HG03139 (cell line): ENCODE measurements at regions not wholly inside any gene's neighbourhood (a gene's known extent, or its start where the extent isn't known, plus 50 kb on each side); places are given as distances from the start of the nearest gene placed in this dataset.

Experiments used
- ATAC-seq: cut with Tn5 transposase; IDR thresholded peaks from one replicate; pipeline ENCODE4 v1.9.1; 2021; ENCODE audit not compliant: unreplicated experiment

GRCh38 chr20:58092353-58092752, 136.1 kb downstream of the ANKRD60 start:
- ATAC-seq: no peak

- ATAC-seq: no peak
These were observed 136.6 kb downstream of the ANKRD60 start for GRCh38 chr20:58091810-58092209.

DNA sequence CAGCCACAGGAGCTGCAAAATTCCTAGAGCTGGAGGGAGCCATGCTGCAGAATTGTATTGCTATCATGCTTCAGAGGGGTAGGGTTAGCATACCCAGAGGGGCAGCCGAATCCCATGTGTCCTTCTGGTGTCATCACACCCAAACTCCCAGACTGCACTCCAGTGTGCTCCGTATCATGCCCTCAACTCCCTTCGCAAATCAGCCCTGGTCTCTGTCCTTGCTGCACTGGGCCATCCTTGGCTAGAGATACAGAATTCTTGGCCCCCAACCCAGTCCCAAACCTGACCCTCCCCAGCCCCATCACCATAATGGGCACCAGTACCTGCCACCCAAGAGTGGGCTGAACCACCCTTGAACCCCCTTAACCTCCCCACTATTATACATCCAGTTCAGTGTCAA, 138.3 kb downstream of the ANKRD60 start:
- ATAC-seq: no peak

GRCh38 chr20:58088625-58089024, 139.8 kb downstream of the ANKRD60 start:
- no peak for ATAC-seq

DNA sequence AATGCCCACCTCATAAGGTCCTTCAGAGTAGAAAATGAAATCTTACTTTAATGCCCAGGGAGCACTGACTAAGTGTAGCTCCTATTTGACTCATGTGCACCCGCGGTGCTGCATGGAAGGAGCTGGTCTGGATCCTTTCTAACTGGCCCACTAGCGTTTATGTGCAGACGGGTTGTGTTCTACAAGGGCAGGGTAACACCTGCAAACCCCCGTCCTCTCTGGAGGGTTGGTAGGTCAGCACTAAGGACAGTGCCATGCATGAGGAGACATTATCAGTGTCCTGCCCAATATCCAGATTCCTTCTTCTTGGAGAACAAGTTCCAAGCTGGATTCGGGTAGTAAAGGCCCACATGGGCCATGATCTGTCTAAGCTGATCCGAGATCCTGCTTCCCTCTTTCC, 140.3 kb downstream of the ANKRD60 start:
- no peak for ATAC-seq

GRCh38 chr20:58087562-58087858, 140.9 kb downstream of the ANKRD60 start:
- no peak for ATAC-seq

DNA sequence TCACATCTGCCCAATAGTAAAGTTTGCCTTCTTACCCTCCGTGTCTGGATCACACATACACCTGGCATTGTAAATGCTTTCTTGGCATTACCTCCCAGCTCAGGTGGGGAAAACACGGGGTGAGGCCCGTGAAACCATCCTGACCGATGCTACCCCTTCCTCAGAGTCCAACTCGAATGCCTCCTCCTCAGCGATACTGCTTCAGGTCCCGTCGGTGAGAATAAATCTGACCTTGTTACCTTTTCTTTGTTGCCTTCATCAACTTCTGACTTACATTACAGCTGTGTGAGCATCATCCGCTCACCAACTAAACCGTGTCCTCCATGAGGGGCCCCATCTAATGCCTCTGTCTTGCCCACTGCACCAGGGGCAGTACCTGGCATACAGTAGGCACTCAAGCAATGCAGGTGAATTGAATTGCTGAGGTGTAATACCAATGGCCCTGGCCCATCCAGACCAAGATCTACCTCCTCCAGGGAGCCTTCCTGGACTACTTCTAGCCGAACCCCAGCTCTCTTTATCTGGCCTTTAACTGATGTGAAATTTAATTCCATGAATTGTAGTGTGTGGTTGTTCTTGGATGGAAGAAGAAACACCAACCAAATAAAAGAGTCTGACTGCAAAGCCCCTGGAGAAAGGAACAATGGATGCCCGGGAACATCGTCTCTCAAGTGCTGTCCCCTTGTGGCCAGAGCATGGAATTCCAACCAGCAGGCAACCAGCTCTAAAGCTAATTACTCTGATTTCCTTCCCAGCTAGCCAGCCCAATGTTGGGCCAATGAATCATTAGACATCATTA, 141.5 kb downstream of the ANKRD60 start:
- ATAC-seq: no peak

DNA sequence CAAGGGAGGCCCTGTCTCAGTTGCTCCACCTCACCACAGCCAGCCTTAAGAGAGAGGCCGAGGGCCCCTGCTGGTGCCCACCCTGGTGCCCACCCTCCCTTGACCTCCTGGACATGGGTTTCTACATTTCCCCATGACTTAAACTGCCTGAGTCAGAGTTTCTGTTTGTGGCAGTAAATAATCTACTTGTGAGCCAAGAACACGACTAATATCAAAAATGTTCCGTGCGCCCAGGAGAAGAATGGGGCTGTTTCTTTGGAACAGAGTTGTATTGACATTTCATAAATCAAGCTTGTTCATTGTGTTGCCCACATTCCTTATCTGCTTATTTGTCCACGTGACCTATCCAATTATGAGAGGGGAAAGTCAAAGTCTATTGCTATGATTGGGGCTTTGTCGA, 143.5 kb downstream of the ANKRD60 start:
- ATAC-seq: no peak

GRCh38 chr20:58084566-58084965, 143.9 kb downstream of the ANKRD60 start:
- no peak for ATAC-seq

- no peak for ATAC-seq
These were observed 146.6 kb downstream of the ANKRD60 start for GRCh38 chr20:58081846-58082245.

DNA sequence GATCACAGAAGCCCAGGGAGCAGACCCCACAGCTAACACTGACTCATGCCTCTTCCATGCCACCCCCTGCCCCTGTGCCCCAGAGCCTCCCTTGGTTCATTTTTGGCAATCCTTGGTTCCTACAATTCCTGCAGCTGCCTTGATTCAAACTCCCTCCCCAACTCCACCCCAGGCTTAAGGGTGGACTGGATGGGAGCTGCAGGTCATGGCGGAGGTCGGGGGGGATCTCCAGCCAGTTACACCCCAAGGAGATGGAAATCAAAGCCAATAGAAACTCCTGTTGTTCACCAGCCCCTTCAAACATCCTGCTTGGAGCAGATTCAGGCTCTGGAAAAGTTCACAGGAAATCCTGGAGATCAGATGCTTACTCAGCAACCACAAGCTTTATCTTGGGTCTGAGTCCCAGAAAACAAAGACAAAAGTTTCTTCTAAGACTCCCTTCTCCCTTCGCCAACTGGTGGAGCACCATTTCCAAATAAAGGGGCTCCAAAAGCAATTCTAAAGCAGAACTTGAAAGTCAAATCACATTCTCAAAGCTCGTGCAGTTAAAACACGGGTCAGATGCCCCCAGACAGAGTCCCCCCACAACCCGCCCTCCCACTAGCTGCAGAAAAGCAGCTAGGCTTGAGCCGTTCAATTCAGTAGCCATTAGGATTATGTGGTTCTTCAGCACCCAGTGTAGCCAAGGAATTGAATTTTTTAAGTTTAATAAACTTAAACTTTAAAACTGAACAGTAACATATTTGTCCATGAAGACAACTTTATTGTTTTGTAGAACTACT, 149.5 kb downstream of the ANKRD60 start:
- ATAC-seq: no peak

- ATAC-seq: no peak
These were observed 151.2 kb downstream of the ANKRD60 start for GRCh38 chr20:58077282-58077681.

- no peak for ATAC-seq
These were observed 152.0 kb downstream of the ANKRD60 start for GRCh38 chr20:58076405-58076804.

- no peak for ATAC-seq
These were observed 152.7 kb downstream of the ANKRD60 start for GRCh38 chr20:58075586-58076345.

GRCh38 chr20:58073945-58074856, 154.3 kb downstream of the ANKRD60 start:
- ATAC-seq: no peak

GRCh38 chr20:58072695-58073671, 155.5 kb downstream of the ANKRD60 start:
- ATAC-seq: no peak

GRCh38 chr20:58071991-58072390, 156.5 kb downstream of the ANKRD60 start:
- ATAC-seq: no peak

DNA sequence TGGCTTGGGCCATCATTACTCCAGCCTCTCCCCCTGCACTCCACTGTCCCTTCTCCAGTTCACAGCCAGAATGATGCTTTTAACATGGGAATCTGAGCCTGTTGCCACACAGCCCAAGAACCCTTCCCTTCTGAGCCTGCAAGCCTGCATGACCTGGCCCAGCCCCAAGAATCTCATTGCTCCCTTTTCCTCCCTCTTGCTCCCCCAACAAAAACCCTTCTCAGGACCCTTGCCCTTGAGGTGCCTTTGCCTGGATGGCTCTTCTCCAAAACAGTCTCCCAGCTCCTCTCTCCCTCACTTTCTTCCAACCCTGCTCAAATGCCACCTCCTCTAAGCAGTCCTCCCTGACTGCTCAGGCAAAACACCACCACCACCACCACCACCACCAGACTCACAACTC, 157.2 kb downstream of the ANKRD60 start:
- no peak for ATAC-seq

DNA sequence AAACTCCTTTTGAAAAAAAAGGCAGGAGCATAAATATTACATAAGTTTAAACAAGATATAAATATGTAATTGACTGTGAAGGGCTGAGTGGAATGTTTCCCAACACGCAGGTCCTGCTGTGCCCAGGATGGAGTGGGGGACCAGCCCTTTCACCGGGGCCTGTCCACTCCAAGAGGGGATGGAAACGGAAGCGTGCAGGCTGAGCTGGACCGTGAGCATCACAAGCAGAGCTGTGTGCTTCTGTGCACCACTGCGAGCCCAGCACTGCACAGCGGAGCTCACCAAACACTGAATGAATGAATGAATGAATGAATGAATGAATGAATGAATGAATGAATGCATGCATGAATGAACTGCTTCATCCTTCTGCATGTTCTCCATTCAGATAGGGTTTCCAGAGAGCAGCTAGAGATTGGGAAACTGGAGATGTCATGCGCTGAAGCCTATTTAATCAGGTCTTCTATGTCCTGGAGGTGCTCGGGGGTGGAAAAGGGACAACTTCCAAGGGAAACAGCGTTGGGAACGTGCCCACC, 157.7 kb downstream of the ANKRD60 start:
- ATAC-seq: no peak
